ENCODE measurements at regions not wholly inside any gene's neighbourhood (a gene's known extent, or its start where the extent isn't known, plus 50 kb on each side); places are given as distances from the start of the nearest gene placed in this dataset.

DNA sequence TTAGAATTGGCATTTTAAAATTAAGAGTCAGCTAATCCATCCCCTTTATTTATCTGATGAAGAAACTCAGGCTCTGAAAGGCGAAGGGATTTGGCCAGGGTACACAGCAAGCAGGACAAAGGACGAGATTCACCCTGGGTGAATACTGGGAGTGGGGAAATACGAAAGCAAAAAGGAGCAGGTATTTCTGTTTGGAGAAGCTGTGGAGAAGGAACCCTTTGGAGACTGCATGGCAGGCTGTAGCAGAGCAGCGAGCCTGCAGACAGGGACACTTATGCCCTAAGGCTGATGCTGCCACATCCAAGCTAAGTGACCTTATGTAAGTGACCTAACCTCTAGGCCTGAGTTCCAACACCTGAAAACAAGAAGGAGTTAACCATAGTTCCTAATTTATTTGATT, 207.2 kb upstream of the C1orf87 start:
- no peak overlapping the region for H3K4me2 ChIP-seq (ENCODE audit: insufficient read depth, insufficient read length, low read length)
- no peak overlapping the region for H4K5ac ChIP-seq (ENCODE audit: insufficient read length, low read depth, low read length)
- no peak overlapping the region for H4K91ac ChIP-seq (ENCODE audit: insufficient read length, low read depth, low read length)
- H3T11ph ChIP-seq (ENCODE audit: low read length): no peak overlapping the region
- H2BK20ac ChIP-seq (ENCODE audit: low read depth, low read length, poor library complexity, severe bottlenecking): no peak overlapping the region
- no peak overlapping the region for H2AK5ac ChIP-seq (ENCODE audit: insufficient read length, low read length)
- H4K20me1 ChIP-seq (ENCODE audit: control insufficient read depth, insufficient read depth, insufficient read length): no peaks in the 10 kb centered on the region
- H3K4ac ChIP-seq (ENCODE audit: low read depth, low read length): no peak overlapping the region
- H2BK12ac ChIP-seq (ENCODE audit: insufficient read length, low read depth, low read length): no peak overlapping the region
- no peak overlapping the region for H3K23ac ChIP-seq (ENCODE audit: insufficient read length, low read depth, low read length)
- H2BK15ac ChIP-seq (ENCODE audit: low read depth, low read length): no peak overlapping the region
- no peaks in the 10 kb centered on the region for H3K36me3 Mint-ChIP-seq (ENCODE audit: insufficient read depth in 1 of 3, low read depth in 3 of 3)
- H3K56ac ChIP-seq (ENCODE audit: insufficient read length, low read depth, low read length): no peak overlapping the region
- TF ChIP-seq CTCF (conservative IDR thresholded peaks at IDR 0.05): no peak
- peaks cover 2% of the 10 kb centered on the region; the same call in 1 of the 2 replicates for H3K4me1 ChIP-seq (ENCODE audit: insufficient read depth, low read length)
- H3K9me3 ChIP-seq (ENCODE audit: control insufficient read depth, low read depth, low read length): no peaks in the 10 kb centered on the region
- H3K4me1 Mint-ChIP-seq: peaks cover 11 to 13% of the 10 kb centered on the region in 2 experiments
- no peak overlapping the region for H2BK120ac ChIP-seq (ENCODE audit: low read depth, low read length, poor library complexity, severe bottlenecking)
- H3K9me3 Mint-ChIP-seq: no peaks in the 10 kb centered on the region
- H3K27ac ChIP-seq (ENCODE audit: insufficient read length, low read depth, low read length): no peak overlapping the region
- no peak overlapping the region for H2AFZ ChIP-seq (ENCODE audit: low read length)
- no peak overlapping the region for H3K14ac ChIP-seq (ENCODE audit: insufficient read depth, low read length)
- no peak overlapping the region for H3K4me3 Mint-ChIP-seq
- no peak overlapping the region for H3K18ac ChIP-seq (ENCODE audit: insufficient read length, low read depth, low read length)
- no peak overlapping the region for H3K9ac ChIP-seq (ENCODE audit: extremely low read depth, insufficient read length, low read length)
- H3K23me2 ChIP-seq (ENCODE audit: insufficient read length, low read depth, low read length, poor library complexity, severe bottlenecking): no peaks in the 10 kb centered on the region
- H3K79me1 ChIP-seq (ENCODE audit: insufficient read depth, low read depth, low read length, poor library complexity, severe bottlenecking): no peaks in the 10 kb centered on the region
- no CpG with 5 or more reads among the region's 4 CpGs for WGBS (ENCODE audit: extremely low coverage, insufficient read length, low lambda C conversion rate)
- no peaks in the 10 kb centered on the region for H3K27me3 ChIP-seq (ENCODE audit: insufficient read depth, low read length)
- no peak overlapping the region for H2BK5ac ChIP-seq (ENCODE audit: insufficient read length, low read length)
- H3K27ac Mint-ChIP-seq: no peak overlapping the region
- H4K8ac ChIP-seq (replicated peaks; ENCODE audit: insufficient read length, low read depth, low read length): no peak overlapping the region
- H3K79me2 ChIP-seq (ENCODE audit: insufficient read depth, low read length): no peaks in the 10 kb centered on the region
- DNase-seq: no peak
- no peaks in the 10 kb centered on the region for H3K27me3 Mint-ChIP-seq (ENCODE audit: low read depth)
